Calu3 (cell line): ENCODE measurements at regions not wholly inside any gene's neighbourhood (a gene's known extent, or its start where the extent isn't known, plus 50 kb on each side); places are given as distances from the start of the nearest gene placed in this dataset.

Experiments used
- BruUV-seq: library from RNA; stranded (reverse); fragments of 400-500 nt; replicated peaks from 2 replicates; lab custom pipeline; 2021; lab: Mats Ljungman, UMichigan
- CTCF ChIA-PET: fragments of 300-600 bp; sonication (Branson Sonifier 250); formaldehyde crosslinking; loops from one replicate; lab custom pipeline; 2022; ENCODE audit warnings: antibody characterized with exemption; lab: Charles Lee
- DNase-seq: peaks from one replicate; pipeline ENCODE4 v3.0.0; 2022
- H3K27ac Mint-ChIP-seq: one replicate; pipeline ENCODE4 v1.8.0; 2022; ENCODE audit warnings: mixed read lengths; ENCODE audit not compliant: unreplicated experiment
- H3K27me3 Mint-ChIP-seq: one replicate; pipeline ENCODE4 v1.8.0; 2022; ENCODE audit warnings: mixed read lengths; ENCODE audit not compliant: unreplicated experiment
- H3K36me3 Mint-ChIP-seq: one replicate; pipeline ENCODE4 v1.8.0; 2022; ENCODE audit warnings: mild to moderate bottlenecking, moderate library complexity, mixed read lengths; ENCODE audit not compliant: insufficient read depth, unreplicated experiment
- H3K4me1 Mint-ChIP-seq: one replicate; pipeline ENCODE4 v1.8.0; 2022; ENCODE audit warnings: mild to moderate bottlenecking, low read depth, mixed read lengths; ENCODE audit not compliant: unreplicated experiment
- H3K4me3 Mint-ChIP-seq: one replicate; pipeline ENCODE4 v1.8.0; 2022; ENCODE audit warnings: mild to moderate bottlenecking, low read depth, moderate library complexity, mixed read lengths; ENCODE audit not compliant: unreplicated experiment
- H3K9me3 Mint-ChIP-seq: one replicate; pipeline ENCODE4 v1.8.0; 2022; ENCODE audit warnings: low read depth, mixed read lengths; ENCODE audit not compliant: unreplicated experiment
- intact Hi-C: fragments of 100-400 bp; cut with micrococcal nuclease; formaldehyde crosslinking; loops from one replicate; pipeline ENCODE4 v1.10.0; 2022; ENCODE audit not compliant: unreplicated experiment
- TF ChIP-seq, protein P1 (sequence below): fragments of 200-600 bp; IDR thresholded peaks from one replicate; pipeline ENCODE4 v1.8.0; 2022; ENCODE audit warnings: antibody characterized with exemption; ENCODE audit not compliant: unreplicated experiment

DNA sequence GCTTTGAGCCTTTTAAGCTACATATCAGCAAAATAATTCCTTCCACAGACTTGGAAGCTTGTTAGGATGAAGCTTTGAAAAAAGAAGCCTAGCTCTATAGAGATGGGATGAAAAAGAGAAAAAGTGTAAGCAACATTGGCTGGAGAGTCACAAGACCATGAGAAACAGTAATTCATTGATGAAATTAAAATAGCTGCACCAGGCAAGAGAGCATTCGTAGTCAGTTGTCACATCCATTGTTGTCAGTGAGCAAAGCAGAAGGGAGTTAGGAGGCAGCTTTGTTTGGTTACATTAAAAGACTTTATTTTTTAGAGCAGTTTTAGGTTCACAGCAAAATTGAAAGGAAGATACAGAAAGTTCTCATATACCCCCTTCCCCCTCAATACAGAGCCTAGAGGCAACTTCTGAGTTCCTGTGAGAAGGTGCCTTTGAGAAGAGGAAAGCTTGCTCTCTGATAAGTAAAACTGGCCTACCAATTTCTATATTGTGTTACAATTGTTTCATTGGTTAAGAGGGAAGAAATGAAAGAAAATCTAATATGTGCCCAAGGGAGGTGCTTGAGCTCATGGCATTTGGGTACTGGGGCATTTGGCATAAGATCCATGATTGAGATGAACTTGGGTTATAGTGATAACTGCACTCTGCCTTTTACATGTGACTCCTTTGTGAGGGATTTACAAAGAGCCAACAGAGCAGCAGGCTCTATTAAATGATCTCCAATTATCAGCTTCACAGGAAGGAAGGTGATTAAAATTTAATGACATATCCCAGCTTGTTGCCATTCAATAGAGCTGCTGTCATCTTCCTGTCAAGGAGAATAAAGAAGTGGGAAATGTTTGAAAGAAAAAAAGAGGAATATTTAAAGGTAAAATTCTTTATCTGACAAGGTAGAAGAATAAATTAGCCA is 361.3 kb upstream of the TMTC1 start:
- no peaks in the 10 kb centered on the region for H3K4me1 Mint-ChIP-seq
- H3K27me3 Mint-ChIP-seq = peaks cover 47% of the 10 kb centered on the region
- DNase-seq = no peak
- TF ChIP-seq, protein P1, sequence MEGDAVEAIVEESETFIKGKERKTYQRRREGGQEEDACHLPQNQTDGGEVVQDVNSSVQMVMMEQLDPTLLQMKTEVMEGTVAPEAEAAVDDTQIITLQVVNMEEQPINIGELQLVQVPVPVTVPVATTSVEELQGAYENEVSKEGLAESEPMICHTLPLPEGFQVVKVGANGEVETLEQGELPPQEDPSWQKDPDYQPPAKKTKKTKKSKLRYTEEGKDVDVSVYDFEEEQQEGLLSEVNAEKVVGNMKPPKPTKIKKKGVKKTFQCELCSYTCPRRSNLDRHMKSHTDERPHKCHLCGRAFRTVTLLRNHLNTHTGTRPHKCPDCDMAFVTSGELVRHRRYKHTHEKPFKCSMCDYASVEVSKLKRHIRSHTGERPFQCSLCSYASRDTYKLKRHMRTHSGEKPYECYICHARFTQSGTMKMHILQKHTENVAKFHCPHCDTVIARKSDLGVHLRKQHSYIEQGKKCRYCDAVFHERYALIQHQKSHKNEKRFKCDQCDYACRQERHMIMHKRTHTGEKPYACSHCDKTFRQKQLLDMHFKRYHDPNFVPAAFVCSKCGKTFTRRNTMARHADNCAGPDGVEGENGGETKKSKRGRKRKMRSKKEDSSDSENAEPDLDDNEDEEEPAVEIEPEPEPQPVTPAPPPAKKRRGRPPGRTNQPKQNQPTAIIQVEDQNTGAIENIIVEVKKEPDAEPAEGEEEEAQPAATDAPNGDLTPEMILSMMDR = no peak
- no peak overlapping the region for H3K4me3 Mint-ChIP-seq
- H3K9me3 Mint-ChIP-seq = no peaks in the 10 kb centered on the region
- BruUV-seq = no TSS peak
- CTCF ChIA-PET = interaction anchor here (0.6 kb wide), 1 partner anchor 107 kb away, joined by 3 read pairs; no protein-coding TSS in a partner anchor
- H3K36me3 Mint-ChIP-seq = no peaks in the 10 kb centered on the region
- intact Hi-C loops = no loop called here
- no peak overlapping the region for H3K27ac Mint-ChIP-seq

DNA sequence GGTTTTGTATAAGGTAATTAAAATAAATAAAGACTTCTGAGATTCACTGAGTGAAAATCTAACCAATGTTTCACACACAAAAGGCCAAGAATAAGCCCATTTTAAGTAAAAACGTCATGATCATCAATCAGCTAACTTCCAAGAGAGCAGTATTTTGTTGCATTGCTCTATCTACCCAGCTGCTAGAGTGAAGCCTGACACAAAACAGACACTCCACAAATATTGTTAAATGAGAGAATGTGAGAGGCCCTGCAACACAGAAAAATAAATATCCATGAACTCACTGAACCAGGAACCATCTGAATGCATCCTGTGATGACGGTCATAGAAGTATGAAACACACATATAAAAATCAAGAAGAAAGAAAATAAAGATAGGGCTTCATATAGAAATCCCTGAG is 358.6 kb upstream of the TMTC1 start:
- BruUV-seq = no TSS peak
- DNase-seq = no peak
- Mint-ChIP-seq H3K27me3 (peaks cover 40% of the 10 kb centered on the region), H3K9me3 (peaks cover 3% of the 10 kb centered on the region), H3K4me1 (no peaks in the 10 kb centered on the region), H3K4me3 (no peak overlapping the region), H3K36me3 (no peaks in the 10 kb centered on the region), H3K27ac (no peak overlapping the region)
- TF ChIP-seq, protein P1 = no peak
- intact Hi-C loops = no loop called here
- CTCF ChIA-PET = no interaction called here

DNA sequence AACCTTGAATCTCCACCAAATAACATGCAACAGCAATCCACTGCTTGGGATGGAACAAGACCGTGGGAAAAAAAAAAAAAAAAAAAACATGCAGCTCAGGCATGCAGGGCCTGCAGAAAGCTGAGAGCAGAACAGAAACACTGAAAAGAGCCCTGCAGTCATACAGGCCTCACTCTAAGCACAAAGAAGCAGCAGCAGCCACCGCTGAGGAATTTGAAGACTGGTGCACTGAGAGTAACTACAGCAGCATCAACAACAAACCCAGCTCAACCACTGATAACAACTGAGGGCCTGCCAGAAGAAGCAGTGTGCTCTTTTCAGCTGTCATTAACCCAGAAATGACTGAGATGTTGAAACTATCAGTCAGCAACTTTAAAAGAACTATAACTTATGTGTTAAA is 354.7 kb upstream of the TMTC1 start:
- DNase-seq = no peak
- Mint-ChIP-seq H3K27ac (no peak overlapping the region), H3K4me1 (no peaks in the 10 kb centered on the region), H3K9me3 (peaks cover 3% of the 10 kb centered on the region), H3K36me3 (no peaks in the 10 kb centered on the region), H3K27me3 (peaks cover 2% of the 10 kb centered on the region), H3K4me3 (no peak overlapping the region)
- TF ChIP-seq, protein P1 = no peak
- intact Hi-C loops = no loop called here
- CTCF ChIA-PET = interaction anchor here (0.7 kb wide), 3 partner anchors 8 to 1076 kb away, joined by 3 to 11 read pairs (median 5); no protein-coding TSS in a partner anchor
- no TSS peak for BruUV-seq

DNA sequence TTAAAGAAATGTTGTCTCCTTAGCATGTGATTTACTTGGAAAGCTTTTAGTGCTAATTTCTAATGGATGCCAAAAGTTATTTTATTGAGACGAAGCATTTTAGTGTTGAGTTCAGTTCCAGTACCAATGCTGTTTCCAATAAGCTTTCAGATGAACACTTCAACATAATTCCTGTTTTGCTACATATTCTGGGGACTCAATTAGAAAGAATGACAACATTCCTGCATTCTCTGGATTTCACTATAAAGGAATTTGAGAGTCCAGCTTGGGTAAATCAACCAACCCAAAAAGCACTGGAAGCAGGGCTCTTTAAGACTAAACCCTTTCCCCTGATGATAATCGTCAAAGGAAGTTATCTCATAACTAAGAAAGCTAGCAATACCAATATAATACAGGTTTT is 353.0 kb upstream of the TMTC1 start:
- TF ChIP-seq, protein P1 = no peak

More for the DNA sequence above, 353.0 kb upstream of the TMTC1 start:
- H3K27me3 Mint-ChIP-seq = no peaks in the 10 kb centered on the region
- BruUV-seq = no TSS peak
- no peak overlapping the region for H3K27ac Mint-ChIP-seq
- intact Hi-C loops = no loop called here
- H3K36me3 Mint-ChIP-seq = no peaks in the 10 kb centered on the region
- no peaks in the 10 kb centered on the region for H3K4me1 Mint-ChIP-seq
- H3K4me3 Mint-ChIP-seq = no peak overlapping the region
- peaks cover 3% of the 10 kb centered on the region for H3K9me3 Mint-ChIP-seq
- DNase-seq = no peak
- CTCF ChIA-PET = no interaction called here
